ENCODE measurements at regions not wholly inside any gene's neighbourhood (a gene's known extent, or its start where the extent isn't known, plus 50 kb on each side); places are given as distances from the start of the nearest gene placed in this dataset.
"Not testable (repeated sequence)": the region's sequence is repeated elsewhere in the genome, so short reads cannot be mapped to it uniquely, and the experiment has no call there.

- DNase-seq, result no peak
Measured at GRCh38 chr19:28299649-28300048, 913.3 kb downstream of the UQCRFS1 start.

GRCh38 chr19:28297586-28298157 is 915.3 kb downstream of the UQCRFS1 start:
- DNase-seq, result no peak

- DNase-seq, result no peak
Measured at GRCh38 chr19:28297036-28297435, 915.9 kb downstream of the UQCRFS1 start.

GRCh38 chr19:28296506-28296905 is 916.4 kb downstream of the UQCRFS1 start:
- no peak for DNase-seq

- not testable (repeated sequence) for DNase-seq
Measured at GRCh38 chr19:28294975-28295374, 918.0 kb downstream of the UQCRFS1 start.

GRCh38 chr19:28294395-28294794 is 918.6 kb downstream of the UQCRFS1 start:
- no peak for DNase-seq

- DNase-seq, result no peak
Measured at GRCh38 chr19:28293685-28294084, 919.3 kb downstream of the UQCRFS1 start.

- no peak for DNase-seq
Measured at GRCh38 chr19:28292822-28293500, 920.0 kb downstream of the UQCRFS1 start.

GRCh38 chr19:28291874-28292273 is 921.1 kb downstream of the UQCRFS1 start:
- no peak for DNase-seq

GRCh38 chr19:28290963-28291657 is 921.8 kb downstream of the UQCRFS1 start:
- no peak for DNase-seq

GRCh38 chr19:28289295-28290063 is 923.5 kb downstream of the UQCRFS1 start:
- DNase-seq, result no peak

- DNase-seq, result no peak
Measured at GRCh38 chr19:28288572-28289264, 924.2 kb downstream of the UQCRFS1 start.

GRCh38 chr19:28285917-28286316 is 927.0 kb downstream of the UQCRFS1 start:
- DNase-seq, result no peak

- DNase-seq, result no peak
Measured at GRCh38 chr19:28285078-28285477, 927.9 kb downstream of the UQCRFS1 start.

- DNase-seq, result no peak
Measured at GRCh38 chr19:28284389-28284788, 928.6 kb downstream of the UQCRFS1 start.

- no peak for DNase-seq
Measured at GRCh38 chr19:28283592-28283991, 929.4 kb downstream of the UQCRFS1 start.

- no peak for DNase-seq
Measured at GRCh38 chr19:28281676-28282075, 931.3 kb downstream of the UQCRFS1 start.

GRCh38 chr19:28264556-28264955 is 948.4 kb downstream of the UQCRFS1 start:
- DNase-seq, result no peak

GRCh38 chr19:28258829-28259228 is 954.1 kb downstream of the UQCRFS1 start:
- DNase-seq, result no peak

- no peak for DNase-seq
Measured at GRCh38 chr19:28257396-28257795, 955.6 kb downstream of the UQCRFS1 start.

GRCh38 chr19:28247243-28247642 is 965.7 kb downstream of the UQCRFS1 start:
- DNase-seq, result no peak

GRCh38 chr19:28245937-28246336 is 967.0 kb downstream of the UQCRFS1 start:
- DNase-seq, result no peak

- DNase-seq, result no peak
Measured at GRCh38 chr19:28244966-28245365, 968.0 kb downstream of the UQCRFS1 start.
